Spinal cord (tissue), 9 donors: ENCODE measurements at regions not wholly inside any gene's neighbourhood (a gene's known extent, or its start where the extent isn't known, plus 50 kb on each side); places are given as distances from the start of the nearest gene placed in this dataset.
"Not testable (repeated sequence)": the region's sequence is repeated elsewhere in the genome, so short reads cannot be mapped to it uniquely, and the experiment has no call there.

ENCODE experiments used
- DNase-seq, 6 donors: peaks; one replicate each; pipeline versions ENCODE4 v3.0.0 to v3.0.0-alpha.2; 2013 to 2015; ENCODE audit warnings: low spot score in 6 of 6, low read depth in 4 of 6
- H3K27ac ChIP-seq: one replicate; pipeline ENCODE4 v1.5.1; 2013; ENCODE audit warnings: low read depth, low read length, control low read depth
- H3K27me3 ChIP-seq: one replicate; pipeline ENCODE4 v1.6.1; 2013; ENCODE audit warnings: low read length; ENCODE audit not compliant: control insufficient read depth, insufficient read depth
- H3K36me3 ChIP-seq: one replicate; pipeline ENCODE4 v1.6.1; 2013; ENCODE audit warnings: low read length; ENCODE audit not compliant: control insufficient read depth, insufficient read depth
- H3K4me1 ChIP-seq: one replicate; pipeline ENCODE4 v1.6.1; 2013; ENCODE audit warnings: low read length; ENCODE audit not compliant: control insufficient read depth, insufficient read depth
- H3K4me3 ChIP-seq: one replicate; pipeline ENCODE4 v1.5.1; 2013; ENCODE audit warnings: low read depth, low read length, control low read depth
- H3K9me3 ChIP-seq: one replicate; pipeline ENCODE4 v1.6.1; 2013; ENCODE audit warnings: low read length; ENCODE audit not compliant: control insufficient read depth, insufficient read depth
- WGBS: methylation state at CpG from one replicate; pipeline ENCODE4 v1.1.5; 2013; ENCODE audit warnings: missing lambda C conversion rate; ENCODE audit not compliant: insufficient coverage; 5-methylcytosine and 5-hydroxymethylcytosine counted together
- donor health status: healthy.

- H3K27me3 ChIP-seq: no peaks in the 10 kb centered on the region
- H3K4me1 ChIP-seq: no peaks in the 10 kb centered on the region
- H3K4me3 ChIP-seq: no peak overlapping the region
- no peak overlapping the region for H3K27ac ChIP-seq
- H3K9me3 ChIP-seq: no peaks in the 10 kb centered on the region
- no peaks in the 10 kb centered on the region for H3K36me3 ChIP-seq
- 36% methylated on average over 2 of the region's 3 CpGs for WGBS
- DNase-seq: peak in 2 of 6 donors; percentile 46 to 48
Observed at GRCh38 chr5:74482990-74483389, 157.5 kb downstream of the ENC1 start.

GRCh38 chr5:74482523-74482922, 158.0 kb downstream of the ENC1 start:
- H3K4me1 ChIP-seq: no peaks in the 10 kb centered on the region
- no peak for DNase-seq
- H3K27me3 ChIP-seq: no peaks in the 10 kb centered on the region
- no peaks in the 10 kb centered on the region for H3K9me3 ChIP-seq
- WGBS: no CpG with 5 or more reads among the region's 6 CpGs
- H3K27ac ChIP-seq: no peak overlapping the region
- H3K36me3 ChIP-seq: no peaks in the 10 kb centered on the region
- no peak overlapping the region for H3K4me3 ChIP-seq

GRCh38 chr5:74481357-74481756, 159.2 kb downstream of the ENC1 start:
- no CpG with 5 or more reads among the region's 2 CpGs for WGBS

GRCh38 chr5:74480201-74480600, 160.3 kb downstream of the ENC1 start:
- H3K27ac ChIP-seq: no peak overlapping the region
- 76% methylated on average over 4 of the region's 6 CpGs for WGBS

More at GRCh38 chr5:74481357-74481756, 159.2 kb downstream of the ENC1 start:
- peak in 1 of 6 donors; percentile 69 for DNase-seq
- not testable (repeated sequence) for H3K4me3 ChIP-seq, H3K36me3 ChIP-seq, H3K27ac ChIP-seq, H3K27me3 ChIP-seq, H3K9me3 ChIP-seq, H3K4me1 ChIP-seq

GRCh38 chr5:74478328-74478727, 162.2 kb downstream of the ENC1 start:
- DNase-seq: no peak
- Histone ChIP-seq H3K27me3 (no peaks in the 10 kb centered on the region), H3K9me3 (no peaks in the 10 kb centered on the region), H3K36me3 (no peaks in the 10 kb centered on the region), H3K27ac (no peak overlapping the region), H3K4me3 (no peak overlapping the region), H3K4me1 (no peaks in the 10 kb centered on the region)
- WGBS: 31% methylated on average over 1 of the region's 5 CpGs

More at GRCh38 chr5:74480201-74480600, 160.3 kb downstream of the ENC1 start:
- H3K4me1 ChIP-seq: no peaks in the 10 kb centered on the region
- H3K9me3 ChIP-seq: no peaks in the 10 kb centered on the region
- H3K27me3 ChIP-seq: no peaks in the 10 kb centered on the region
- no peak for DNase-seq
- no peak overlapping the region for H3K4me3 ChIP-seq
- no peaks in the 10 kb centered on the region for H3K36me3 ChIP-seq

GRCh38 chr5:74477761-74478160, 162.8 kb downstream of the ENC1 start:
- Histone ChIP-seq H3K27ac (no peak overlapping the region), H3K4me3 (no peak overlapping the region), H3K27me3 (no peaks in the 10 kb centered on the region), H3K9me3 (no peaks in the 10 kb centered on the region), H3K4me1 (no peaks in the 10 kb centered on the region), H3K36me3 (no peaks in the 10 kb centered on the region)
- WGBS: 76% methylated on average over 6 of the region's 12 CpGs
- DNase-seq: no peak

GRCh38 chr5:74476819-74477453, 163.6 kb downstream of the ENC1 start:
- Histone ChIP-seq H3K27me3 (no peaks in the 10 kb centered on the region), H3K27ac (no peak overlapping the region), H3K4me1 (no peaks in the 10 kb centered on the region), H3K9me3 (no peaks in the 10 kb centered on the region), H3K4me3 (no peak overlapping the region), H3K36me3 (no peaks in the 10 kb centered on the region)
- WGBS: no CpG with 5 or more reads among the region's 7 CpGs
- no peak for DNase-seq

- no peaks in the 10 kb centered on the region for H3K36me3 ChIP-seq
- H3K4me3 ChIP-seq: no peak overlapping the region
- no peak overlapping the region for H3K27ac ChIP-seq
- peak in 2 of 6 donors; percentile 35 to 43 for DNase-seq
- WGBS: 84% methylated on average over 3 of the region's 7 CpGs
- H3K4me1 ChIP-seq: no peaks in the 10 kb centered on the region
- no peaks in the 10 kb centered on the region for H3K27me3 ChIP-seq
- no peaks in the 10 kb centered on the region for H3K9me3 ChIP-seq
Observed at GRCh38 chr5:74476046-74476818, 164.3 kb downstream of the ENC1 start.

- H3K27ac ChIP-seq: no peak overlapping the region
- no peaks in the 10 kb centered on the region for H3K36me3 ChIP-seq
- H3K9me3 ChIP-seq: no peaks in the 10 kb centered on the region
- DNase-seq: no peak
- no peaks in the 10 kb centered on the region for H3K4me1 ChIP-seq
- WGBS: 80% methylated on average over 1 of the region's 2 CpGs
- no peaks in the 10 kb centered on the region for H3K27me3 ChIP-seq
- no peak overlapping the region for H3K4me3 ChIP-seq
Observed at GRCh38 chr5:74471875-74472274, 168.7 kb downstream of the ENC1 start.
